RWPE2 (cell line): ENCODE measurements at regions not wholly inside any gene's neighbourhood (a gene's known extent, or its start where the extent isn't known, plus 50 kb on each side); places are given as distances from the start of the nearest gene placed in this dataset.
"Not testable (repeated sequence)": the region's sequence is repeated elsewhere in the genome, so short reads cannot be mapped to it uniquely, and the experiment has no call there.

Experiments used
- ATAC-seq: fragments of 200-7000 bp; cut with Tn5 transposase; 3 replicates; pipeline ENCODE4 v1.9.1; 2021; ENCODE audit warnings: low read depth
- DNase-seq: peaks from one replicate; pipeline ENCODE4 v3.0.0-alpha.2; 2020; ENCODE audit warnings: low spot score
- H3K27ac ChIP-seq: fragments of 450-650 bp; 2 replicates; pipeline ENCODE4 v1.5.1; 2017; ENCODE audit warnings: mild to moderate bottlenecking; ENCODE audit not compliant: poor library complexity, severe bottlenecking
- H3K27me3 ChIP-seq: fragments of 250-450 bp; sonication (Bioruptor Pico); 2 replicates; pipeline ENCODE4 v1.5.1; 2021; ENCODE audit warnings: mild to moderate bottlenecking, moderate library complexity; ENCODE audit not compliant: insufficient read depth, poor library complexity, severe bottlenecking
- H3K36me3 ChIP-seq: fragments of 250-450 bp; sonication (Bioruptor Pico); 2 replicates; pipeline ENCODE4 v1.5.1; 2020; ENCODE audit warnings: low read depth, mild to moderate bottlenecking, moderate library complexity
- H3K4me1 ChIP-seq: fragments of 250-450 bp; sonication (Bioruptor Pico); 2 replicates; pipeline ENCODE4 v1.5.1; 2021; ENCODE audit warnings: mild to moderate bottlenecking, moderate library complexity; ENCODE audit not compliant: insufficient read depth, poor library complexity, severe bottlenecking
- H3K4me3 ChIP-seq: fragments of 250-450 bp; sonication (Bioruptor Pico); 2 replicates; pipeline ENCODE4 v1.5.1; 2021; ENCODE audit warnings: mild to moderate bottlenecking, moderate library complexity; ENCODE audit not compliant: severe bottlenecking
- H3K9me3 ChIP-seq: fragments of 250-450 bp; sonication (Bioruptor Pico); 2 replicates; pipeline ENCODE4 v1.5.1; 2021; ENCODE audit warnings: mild to moderate bottlenecking, moderate library complexity; ENCODE audit not compliant: severe bottlenecking
- TF ChIP-seq, protein P1 (sequence below): fragments of 450-650 bp; IDR thresholded peaks from one replicate; pipeline ENCODE4 v1.5.1; 2017; ENCODE audit warnings: mild to moderate bottlenecking, moderate library complexity; ENCODE audit not compliant: poor library complexity, severe bottlenecking

GRCh38 chr22:27609451-27609888 is 192.1 kb downstream of the MN1 start:
- DNase-seq = no peak

GRCh38 chr22:27610164-27610563 is 191.4 kb downstream of the MN1 start:
- not testable (repeated sequence) for H3K4me1 ChIP-seq, H3K27me3 ChIP-seq, H3K4me3 ChIP-seq, H3K27ac ChIP-seq, H3K36me3 ChIP-seq, H3K9me3 ChIP-seq, DNase-seq, ATAC-seq

More at GRCh38 chr22:27609451-27609888, 192.1 kb downstream of the MN1 start:
- ATAC-seq = no peak
- H3K27me3 ChIP-seq = peaks cover 2% of the 10 kb centered on the region
- no peaks in the 10 kb centered on the region for H3K4me1 ChIP-seq
- H3K27ac ChIP-seq = no peak overlapping the region
- no peak overlapping the region for H3K4me3 ChIP-seq
- H3K36me3 ChIP-seq = no peaks in the 10 kb centered on the region
- H3K9me3 ChIP-seq = no peaks in the 10 kb centered on the region
- TF ChIP-seq, protein P1, sequence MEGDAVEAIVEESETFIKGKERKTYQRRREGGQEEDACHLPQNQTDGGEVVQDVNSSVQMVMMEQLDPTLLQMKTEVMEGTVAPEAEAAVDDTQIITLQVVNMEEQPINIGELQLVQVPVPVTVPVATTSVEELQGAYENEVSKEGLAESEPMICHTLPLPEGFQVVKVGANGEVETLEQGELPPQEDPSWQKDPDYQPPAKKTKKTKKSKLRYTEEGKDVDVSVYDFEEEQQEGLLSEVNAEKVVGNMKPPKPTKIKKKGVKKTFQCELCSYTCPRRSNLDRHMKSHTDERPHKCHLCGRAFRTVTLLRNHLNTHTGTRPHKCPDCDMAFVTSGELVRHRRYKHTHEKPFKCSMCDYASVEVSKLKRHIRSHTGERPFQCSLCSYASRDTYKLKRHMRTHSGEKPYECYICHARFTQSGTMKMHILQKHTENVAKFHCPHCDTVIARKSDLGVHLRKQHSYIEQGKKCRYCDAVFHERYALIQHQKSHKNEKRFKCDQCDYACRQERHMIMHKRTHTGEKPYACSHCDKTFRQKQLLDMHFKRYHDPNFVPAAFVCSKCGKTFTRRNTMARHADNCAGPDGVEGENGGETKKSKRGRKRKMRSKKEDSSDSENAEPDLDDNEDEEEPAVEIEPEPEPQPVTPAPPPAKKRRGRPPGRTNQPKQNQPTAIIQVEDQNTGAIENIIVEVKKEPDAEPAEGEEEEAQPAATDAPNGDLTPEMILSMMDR = no peak

- H3K36me3 ChIP-seq = no peaks in the 10 kb centered on the region
- TF ChIP-seq, protein P1 = no peak
- no peaks in the 10 kb centered on the region for H3K9me3 ChIP-seq
- peaks cover 3% of the 10 kb centered on the region for H3K27me3 ChIP-seq
- no peaks in the 10 kb centered on the region for H3K4me1 ChIP-seq
- H3K4me3 ChIP-seq = no peak overlapping the region
- no peak overlapping the region for H3K27ac ChIP-seq
- ATAC-seq = no peak
- DNase-seq = no peak
Observed at GRCh38 chr22:27610863-27611786, 190.4 kb downstream of the MN1 start.

DNA sequence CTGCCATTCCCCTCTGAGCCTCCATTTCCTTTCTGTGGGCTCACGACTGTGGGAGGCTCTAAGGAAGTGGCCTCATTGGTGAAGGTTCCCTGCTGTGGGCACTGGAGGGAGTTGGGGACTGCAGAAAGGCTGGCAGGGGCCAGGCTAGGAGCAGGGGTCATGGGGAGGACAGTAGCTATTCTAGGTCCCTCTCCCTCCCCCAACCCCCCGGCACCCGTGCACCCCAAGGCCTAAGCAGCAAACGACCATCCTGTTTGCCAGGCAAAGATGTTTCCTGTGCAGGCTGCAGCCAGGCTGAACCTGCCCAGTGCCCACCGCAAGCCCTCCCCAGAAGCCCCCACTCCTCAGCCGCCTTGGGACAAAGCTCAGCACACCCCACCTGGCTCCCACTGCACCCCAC is 189.4 kb downstream of the MN1 start:
- no peak for DNase-seq
- H3K27ac ChIP-seq = no peak overlapping the region
- H3K4me3 ChIP-seq = no peak overlapping the region
- H3K36me3 ChIP-seq = no peaks in the 10 kb centered on the region
- no peak for ATAC-seq
- H3K4me1 ChIP-seq = no peaks in the 10 kb centered on the region
- TF ChIP-seq, protein P1 = no peak
- no peaks in the 10 kb centered on the region for H3K9me3 ChIP-seq
- peaks cover 3% of the 10 kb centered on the region for H3K27me3 ChIP-seq

DNA sequence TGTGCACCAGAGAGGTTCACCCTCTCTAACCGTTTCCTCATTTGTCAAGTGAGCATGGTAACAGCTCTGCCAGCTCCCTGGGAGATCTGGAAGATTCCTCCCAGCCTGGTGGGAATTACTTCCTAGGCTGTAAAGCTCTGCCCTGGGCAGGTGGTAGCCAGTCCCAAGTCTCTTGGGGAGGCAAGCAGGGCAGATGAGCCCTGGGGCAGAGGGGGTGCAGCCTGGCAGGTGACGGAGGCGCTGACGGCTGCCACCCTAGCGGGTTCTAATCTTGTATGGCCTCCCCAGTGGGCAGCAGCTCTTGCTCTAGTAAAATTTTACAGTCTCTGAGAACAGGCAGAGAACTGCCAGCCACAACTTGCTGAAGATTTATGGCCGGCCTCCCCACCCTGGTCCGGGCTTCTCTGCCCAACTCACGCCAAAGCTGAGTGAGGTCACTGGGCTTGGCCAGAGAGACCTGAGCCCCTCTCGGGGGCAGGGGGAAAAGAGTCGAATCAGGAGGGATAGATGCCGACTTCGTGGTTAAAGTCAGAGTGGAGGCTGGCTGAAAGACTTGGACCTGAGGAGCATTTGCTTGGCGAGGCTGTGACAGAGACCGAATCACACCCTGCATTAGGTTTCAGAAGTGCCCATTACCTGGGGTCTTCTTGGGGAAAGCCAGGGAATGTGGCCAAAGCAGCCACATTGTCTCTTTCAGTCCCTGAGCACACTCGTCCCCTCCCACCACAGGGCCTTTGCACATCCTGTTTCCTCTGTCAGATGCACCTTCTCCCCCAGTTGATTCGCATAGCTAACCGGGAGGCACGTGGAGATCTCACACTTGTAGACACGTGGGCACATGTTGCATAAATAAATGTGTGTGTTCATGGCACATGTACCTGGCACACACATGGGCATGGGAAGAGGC is 188.2 kb downstream of the MN1 start:
- no peaks in the 10 kb centered on the region for H3K9me3 ChIP-seq
- H3K27ac ChIP-seq = no peak overlapping the region
- DNase-seq (no peak), ATAC-seq (no peak)
- TF ChIP-seq, protein P1 = no peak
- peaks cover 3% of the 10 kb centered on the region for H3K27me3 ChIP-seq
- no peaks in the 10 kb centered on the region for H3K36me3 ChIP-seq
- H3K4me3 ChIP-seq = no peak overlapping the region
- H3K4me1 ChIP-seq = no peaks in the 10 kb centered on the region
